HEK293T (cell line): ENCODE measurements at regions not wholly inside any gene's neighbourhood (a gene's known extent, or its start where the extent isn't known, plus 50 kb on each side); places are given as distances from the start of the nearest gene placed in this dataset.

ENCODE experiments used
- ELF4 ChIP-seq: fragments of 450-650 bp; IDR thresholded peaks from 2 replicates; pipeline ENCODE4 v1.6.1; 2017; ENCODE audit warnings: antibody characterized with exemption
- FOXA1 ChIP-seq: fragments of 450-650 bp; IDR thresholded peaks from 2 replicates; pipeline ENCODE4 v1.6.1; 2016; ENCODE audit warnings: mild to moderate bottlenecking
- FOXK2 ChIP-seq: fragments of 450-650 bp; IDR thresholded peaks from 2 replicates; pipeline ENCODE4 v1.6.1; 2016; ENCODE audit warnings: mild to moderate bottlenecking
- FOXM1 ChIP-seq: fragments of 450-650 bp; IDR thresholded peaks from 2 replicates; pipeline ENCODE4 v1.6.1; 2017; ENCODE audit warnings: mild to moderate bottlenecking, borderline replicate concordance
- HDGF ChIP-seq: fragments of 450-650 bp; IDR thresholded peaks from 2 replicates; pipeline ENCODE4 v1.6.1; 2017; ENCODE audit warnings: antibody characterized with exemption, borderline replicate concordance
- L3MBTL2 ChIP-seq: fragments of 450-650 bp; conservative IDR thresholded peaks from 2 replicates; pipeline ENCODE4 v1.6.1; 2016; ENCODE audit warnings: mild to moderate bottlenecking
- PKNOX1 ChIP-seq: fragments of 450-650 bp; IDR thresholded peaks from 2 replicates; pipeline ENCODE4 v1.6.1; 2016
- SP1 ChIP-seq: fragments of 450-650 bp; IDR thresholded peaks from 2 replicates; pipeline ENCODE4 v1.6.1; 2017
- TARDBP ChIP-seq: fragments of 450-650 bp; IDR thresholded peaks from 2 replicates; pipeline ENCODE4 v1.6.1; 2016

- TF ChIP-seq TARDBP, result no peak
- no peak for TF ChIP-seq SP1
- no peak for TF ChIP-seq HDGF
- TF ChIP-seq L3MBTL2, result no peak
- no peak for TF ChIP-seq FOXK2
- TF ChIP-seq FOXM1, result no peak
- no peak for TF ChIP-seq FOXA1
- no peak for TF ChIP-seq ELF4
- no peak for TF ChIP-seq PKNOX1
Measured at GRCh38 chr1:105684714-105685113, 1371.8 kb upstream of the PRMT6 start.
